ENCODE measurements at regions not wholly inside any gene's neighbourhood (a gene's known extent, or its start where the extent isn't known, plus 50 kb on each side); places are given as distances from the start of the nearest gene placed in this dataset.

DNA sequence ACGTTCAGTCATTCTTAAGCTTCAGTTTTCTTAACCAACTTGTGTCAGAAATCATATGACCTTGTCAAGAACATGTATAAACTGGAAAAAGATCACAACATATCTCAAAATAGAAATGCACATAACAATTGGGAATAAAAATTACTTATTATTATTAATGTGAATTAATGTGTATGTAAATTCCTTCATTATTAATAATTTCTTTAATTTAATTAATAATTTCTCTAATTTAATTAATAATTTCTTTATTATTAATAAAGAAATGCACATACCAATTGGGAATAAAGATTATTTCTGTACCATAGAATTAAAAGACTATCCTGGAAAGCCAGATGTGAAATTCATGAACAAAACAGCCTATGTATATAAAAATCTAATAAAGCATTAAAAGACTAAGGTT is 718.5 kb upstream of the PCDH7 start:
- TF ChIP-seq EP300 (IDR thresholded peaks at IDR 0.05) = no peak
- TF ChIP-seq, protein P1, sequence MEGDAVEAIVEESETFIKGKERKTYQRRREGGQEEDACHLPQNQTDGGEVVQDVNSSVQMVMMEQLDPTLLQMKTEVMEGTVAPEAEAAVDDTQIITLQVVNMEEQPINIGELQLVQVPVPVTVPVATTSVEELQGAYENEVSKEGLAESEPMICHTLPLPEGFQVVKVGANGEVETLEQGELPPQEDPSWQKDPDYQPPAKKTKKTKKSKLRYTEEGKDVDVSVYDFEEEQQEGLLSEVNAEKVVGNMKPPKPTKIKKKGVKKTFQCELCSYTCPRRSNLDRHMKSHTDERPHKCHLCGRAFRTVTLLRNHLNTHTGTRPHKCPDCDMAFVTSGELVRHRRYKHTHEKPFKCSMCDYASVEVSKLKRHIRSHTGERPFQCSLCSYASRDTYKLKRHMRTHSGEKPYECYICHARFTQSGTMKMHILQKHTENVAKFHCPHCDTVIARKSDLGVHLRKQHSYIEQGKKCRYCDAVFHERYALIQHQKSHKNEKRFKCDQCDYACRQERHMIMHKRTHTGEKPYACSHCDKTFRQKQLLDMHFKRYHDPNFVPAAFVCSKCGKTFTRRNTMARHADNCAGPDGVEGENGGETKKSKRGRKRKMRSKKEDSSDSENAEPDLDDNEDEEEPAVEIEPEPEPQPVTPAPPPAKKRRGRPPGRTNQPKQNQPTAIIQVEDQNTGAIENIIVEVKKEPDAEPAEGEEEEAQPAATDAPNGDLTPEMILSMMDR (IDR thresholded peaks at IDR 0.05) = no peak

Data from tibial nerve (tissue), 4 donors.